ENCODE measurements at regions not wholly inside any gene's neighbourhood (a gene's known extent, or its start where the extent isn't known, plus 50 kb on each side); places are given as distances from the start of the nearest gene placed in this dataset.

GRCh38 chr1:30081379-30082102 is 641.8 kb downstream of the MATN1 start:
- TF ChIP-seq CTCF (conservative IDR thresholded peaks at IDR 0.05; ENCODE audit: low read length) (no peak), EZH2phosphoT487 (IDR thresholded peaks at IDR 0.05; ENCODE audit: borderline replicate concordance) (no peak)
